ENCODE measurements at regions not wholly inside any gene's neighbourhood (a gene's known extent, or its start where the extent isn't known, plus 50 kb on each side); places are given as distances from the start of the nearest gene placed in this dataset.

- no peak for TF ChIP-seq CTCF (IDR thresholded peaks at IDR 0.05)
- TF ChIP-seq POLR2A (IDR thresholded peaks at IDR 0.05): no peak
- no peak for TF ChIP-seq EP300 (IDR thresholded peaks at IDR 0.05)
- no peak for TF ChIP-seq POLR2AphosphoS5 (IDR thresholded peaks at IDR 0.05)
These were observed 79.0 kb upstream of the VSTM5 start for GRCh38 chr11:93929407-93929806.
